Fibroblast of pulmonary artery (primary cell): ENCODE measurements at regions not wholly inside any gene's neighbourhood (a gene's known extent, or its start where the extent isn't known, plus 50 kb on each side); places are given as distances from the start of the nearest gene placed in this dataset.

Experiments used
- DNase-seq: peaks from one replicate; pipeline ENCODE4 v3.0.0-alpha.2; 2010; ENCODE audit warnings: low read depth
- H3K4me3 ChIP-seq: replicated peaks from 2 replicates; pipeline ENCODE4 v1.5.1; 2011; ENCODE audit warnings: low read depth, mild to moderate bottlenecking, control low read depth, low read length, moderate library complexity
- TF ChIP-seq, protein P1 (sequence below): IDR thresholded peaks from 2 replicates; pipeline ENCODE4 v1.5.1; 2011; ENCODE audit warnings: mild to moderate bottlenecking, control low read depth, low read length, inconsistent platforms; ENCODE audit errors: missing control alignments

DNA sequence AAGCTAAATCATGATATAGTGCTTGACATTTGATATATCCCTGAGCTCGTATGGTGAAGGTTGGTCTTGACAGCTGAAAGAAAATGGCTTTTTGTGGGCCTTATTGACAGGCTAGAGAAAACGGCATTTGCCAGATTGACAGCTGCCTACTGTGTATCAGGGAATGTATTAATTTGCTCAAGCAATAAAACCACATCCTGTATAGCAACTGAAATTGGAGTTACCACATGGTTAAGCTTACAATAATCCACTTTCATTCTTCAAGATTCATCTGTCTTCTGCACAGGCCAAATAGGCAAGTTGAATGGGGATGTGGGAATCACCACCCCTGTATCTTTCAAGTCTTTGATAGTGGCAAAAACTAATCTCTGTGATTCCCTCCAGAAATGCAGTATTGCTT lies 76.2 kb upstream of the IL2 start:
- no peak overlapping the region for H3K4me3 ChIP-seq
- TF ChIP-seq, protein P1, sequence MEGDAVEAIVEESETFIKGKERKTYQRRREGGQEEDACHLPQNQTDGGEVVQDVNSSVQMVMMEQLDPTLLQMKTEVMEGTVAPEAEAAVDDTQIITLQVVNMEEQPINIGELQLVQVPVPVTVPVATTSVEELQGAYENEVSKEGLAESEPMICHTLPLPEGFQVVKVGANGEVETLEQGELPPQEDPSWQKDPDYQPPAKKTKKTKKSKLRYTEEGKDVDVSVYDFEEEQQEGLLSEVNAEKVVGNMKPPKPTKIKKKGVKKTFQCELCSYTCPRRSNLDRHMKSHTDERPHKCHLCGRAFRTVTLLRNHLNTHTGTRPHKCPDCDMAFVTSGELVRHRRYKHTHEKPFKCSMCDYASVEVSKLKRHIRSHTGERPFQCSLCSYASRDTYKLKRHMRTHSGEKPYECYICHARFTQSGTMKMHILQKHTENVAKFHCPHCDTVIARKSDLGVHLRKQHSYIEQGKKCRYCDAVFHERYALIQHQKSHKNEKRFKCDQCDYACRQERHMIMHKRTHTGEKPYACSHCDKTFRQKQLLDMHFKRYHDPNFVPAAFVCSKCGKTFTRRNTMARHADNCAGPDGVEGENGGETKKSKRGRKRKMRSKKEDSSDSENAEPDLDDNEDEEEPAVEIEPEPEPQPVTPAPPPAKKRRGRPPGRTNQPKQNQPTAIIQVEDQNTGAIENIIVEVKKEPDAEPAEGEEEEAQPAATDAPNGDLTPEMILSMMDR: no peak
- DNase-seq: no peak

DNA sequence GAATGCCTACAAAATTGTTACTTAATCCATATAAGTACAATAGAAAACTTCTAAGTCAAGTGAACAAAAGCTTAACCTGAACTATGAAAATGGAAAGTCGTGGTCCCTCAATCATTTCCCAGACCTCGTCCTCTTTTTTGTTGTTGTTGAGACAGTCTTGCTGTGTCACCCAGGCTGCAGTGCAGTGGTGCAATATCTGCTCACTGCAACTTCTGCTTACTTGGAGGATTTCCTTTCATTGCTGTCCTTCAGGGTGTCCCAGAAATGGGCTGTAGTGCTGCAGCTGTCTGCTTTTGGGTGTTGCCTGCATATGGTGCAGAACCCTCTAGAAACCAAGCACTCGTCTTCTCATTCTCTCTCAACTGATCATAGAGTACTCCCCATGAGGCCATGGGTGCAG lies 75.0 kb upstream of the IL2 start:
- no peak for DNase-seq
- TF ChIP-seq, protein P1: no peak
- H3K4me3 ChIP-seq: no peak overlapping the region

DNA sequence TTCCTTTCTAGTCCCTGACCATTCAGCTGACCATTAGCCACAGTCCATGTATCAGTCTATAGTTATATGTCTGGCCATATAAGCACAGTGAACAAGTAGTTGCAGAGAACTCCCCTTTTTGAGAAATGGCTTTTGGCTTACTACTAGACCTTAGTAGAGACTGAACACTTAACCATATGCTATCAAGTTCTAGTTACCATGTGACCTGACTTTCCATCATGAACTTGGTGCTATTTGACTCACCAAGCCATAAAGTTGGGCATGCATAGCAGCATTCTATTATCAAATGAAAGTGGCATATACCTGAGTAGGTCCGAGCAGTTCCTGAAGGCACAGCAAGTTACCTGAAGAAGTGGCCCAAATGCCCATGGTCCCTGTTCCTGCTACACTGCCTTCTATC lies 74.5 kb upstream of the IL2 start:
- TF ChIP-seq, protein P1: no peak
- no peak overlapping the region for H3K4me3 ChIP-seq
- DNase-seq: no peak

DNA sequence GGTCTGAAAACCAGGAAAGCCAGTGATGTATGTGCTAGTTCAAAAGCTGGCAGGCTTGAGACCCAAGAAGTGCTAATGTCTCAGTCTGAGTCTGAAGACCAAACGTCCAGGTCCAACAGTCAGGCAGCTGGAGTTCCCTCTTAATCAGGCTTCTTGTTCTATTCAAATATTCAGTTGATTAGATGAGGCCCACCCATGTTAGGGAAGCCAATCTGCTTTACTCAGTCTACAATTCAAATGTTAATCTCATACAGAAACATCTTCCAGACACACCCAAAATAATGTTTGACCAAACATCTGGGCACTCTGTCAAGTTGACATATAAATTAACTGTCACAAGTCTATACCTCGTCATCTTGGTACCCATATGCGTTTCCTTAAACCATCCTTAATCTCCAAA lies 72.4 kb upstream of the IL2 start:
- DNase-seq: no peak
- no peak overlapping the region for H3K4me3 ChIP-seq
- TF ChIP-seq, protein P1: no peak

DNA sequence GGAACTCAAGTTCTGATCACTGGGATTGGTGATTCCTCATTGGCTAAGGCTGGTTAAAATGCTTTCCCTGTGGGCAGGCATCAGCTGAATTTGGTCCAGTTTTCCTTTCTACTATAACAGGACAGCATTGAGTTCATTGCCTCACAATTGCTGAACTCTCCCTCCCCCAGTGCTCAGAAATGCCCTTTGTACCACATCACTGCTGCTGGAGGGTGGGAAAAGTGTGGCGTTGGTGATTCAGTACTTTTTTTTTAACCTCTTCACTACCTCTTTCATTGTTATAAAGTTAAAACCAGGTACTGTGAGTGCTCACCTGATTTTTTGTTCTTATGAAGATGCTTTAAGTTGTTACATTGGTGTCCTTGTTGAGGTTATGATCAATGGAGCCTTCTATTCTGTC lies 69.3 kb upstream of the IL2 start:
- TF ChIP-seq, protein P1: no peak
- H3K4me3 ChIP-seq: no peak overlapping the region
- DNase-seq: peak; percentile 28

DNA sequence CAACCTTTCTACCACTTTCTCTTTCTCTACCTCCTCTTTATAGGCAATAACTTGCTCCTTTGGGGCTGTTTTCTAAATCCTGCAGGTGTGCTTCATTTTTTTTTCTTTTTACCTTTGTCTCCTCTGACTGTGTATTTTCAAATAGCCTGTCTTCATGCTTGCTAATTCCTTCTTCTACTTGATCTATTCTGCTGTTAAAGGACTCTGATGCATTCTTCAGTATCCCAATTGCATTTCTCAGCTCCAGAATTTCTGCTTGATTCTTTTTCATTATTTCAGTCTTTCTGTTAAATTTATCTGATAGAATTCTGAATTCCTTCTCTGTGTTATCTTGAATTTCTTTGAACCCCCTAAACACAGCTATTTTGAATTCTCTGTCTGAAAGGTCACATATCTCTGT lies 67.7 kb upstream of the IL2 start:
- H3K4me3 ChIP-seq: no peak overlapping the region
- DNase-seq: no peak
- TF ChIP-seq, protein P1: no peak

DNA sequence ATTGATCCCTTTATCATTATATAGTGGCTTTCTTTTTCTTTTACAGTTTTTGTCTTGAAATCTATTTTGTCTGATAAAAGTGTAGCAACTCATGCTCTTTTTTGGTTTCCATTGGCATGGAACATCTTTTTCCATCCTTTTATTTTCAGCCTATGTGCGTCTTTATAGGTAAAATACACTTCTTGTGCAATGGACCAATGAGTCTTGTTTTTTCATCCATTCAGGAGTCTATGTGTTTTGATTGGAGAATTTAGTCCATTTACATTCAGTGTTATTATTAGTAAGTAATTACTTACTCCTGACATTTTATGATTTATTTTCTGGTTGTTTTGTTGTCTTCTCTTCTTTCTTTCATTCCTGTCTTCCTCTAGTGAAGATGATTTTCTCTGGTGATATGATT lies 66.4 kb upstream of the IL2 start:
- TF ChIP-seq, protein P1: no peak

More for the DNA sequence above, 66.4 kb upstream of the IL2 start:
- no peak overlapping the region for H3K4me3 ChIP-seq
- no peak for DNase-seq
